ENCODE measurements at regions not wholly inside any gene's neighbourhood (a gene's known extent, or its start where the extent isn't known, plus 50 kb on each side); places are given as distances from the start of the nearest gene placed in this dataset.

DNA sequence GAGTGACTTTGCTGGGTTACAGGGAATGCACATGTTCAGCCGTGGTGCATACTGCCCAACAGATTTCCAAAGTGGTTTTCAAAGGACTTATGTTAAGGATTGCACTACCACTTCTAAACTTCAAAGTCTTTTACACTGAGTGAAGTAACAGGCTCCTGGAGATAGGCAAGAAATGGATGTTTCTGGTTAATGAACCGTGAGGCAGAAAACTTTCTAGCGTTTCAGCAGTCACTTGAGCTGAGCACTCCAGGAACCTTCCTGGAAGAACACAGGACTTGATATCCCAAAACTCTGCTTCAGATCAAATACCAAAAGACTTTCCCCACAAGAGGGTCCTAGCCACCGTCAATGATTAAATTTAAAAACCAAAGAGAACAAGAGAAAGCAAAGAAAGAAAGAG lies 74.3 kb upstream of the ATP1A1 start:
- FAIRE-seq, result no peak

GRCh38 chr1:116299248-116299647 lies 73.8 kb upstream of the ATP1A1 start:
- no peak for FAIRE-seq

GRCh38 chr1:116302281-116302680 lies 70.8 kb upstream of the ATP1A1 start:
- FAIRE-seq, result no peak

- no peak for FAIRE-seq
These were observed 66.9 kb upstream of the ATP1A1 start for GRCh38 chr1:116306102-116306501.

GRCh38 chr1:116306840-116307442 lies 66.1 kb upstream of the ATP1A1 start:
- no peak for FAIRE-seq

GRCh38 chr1:116308276-116308675 lies 64.8 kb upstream of the ATP1A1 start:
- FAIRE-seq, result no peak

GRCh38 chr1:116309090-116309870 lies 63.8 kb upstream of the ATP1A1 start:
- no peak for FAIRE-seq

GRCh38 chr1:116310180-116310579 lies 62.9 kb upstream of the ATP1A1 start:
- no peak for FAIRE-seq

- no peak for FAIRE-seq
These were observed 61.9 kb upstream of the ATP1A1 start for GRCh38 chr1:116311193-116311592.

GRCh38 chr1:116311756-116312680 lies 61.0 kb upstream of the ATP1A1 start:
- no peak for FAIRE-seq

- no peak for FAIRE-seq
These were observed 60.4 kb upstream of the ATP1A1 start for GRCh38 chr1:116312681-116313069.

DNA sequence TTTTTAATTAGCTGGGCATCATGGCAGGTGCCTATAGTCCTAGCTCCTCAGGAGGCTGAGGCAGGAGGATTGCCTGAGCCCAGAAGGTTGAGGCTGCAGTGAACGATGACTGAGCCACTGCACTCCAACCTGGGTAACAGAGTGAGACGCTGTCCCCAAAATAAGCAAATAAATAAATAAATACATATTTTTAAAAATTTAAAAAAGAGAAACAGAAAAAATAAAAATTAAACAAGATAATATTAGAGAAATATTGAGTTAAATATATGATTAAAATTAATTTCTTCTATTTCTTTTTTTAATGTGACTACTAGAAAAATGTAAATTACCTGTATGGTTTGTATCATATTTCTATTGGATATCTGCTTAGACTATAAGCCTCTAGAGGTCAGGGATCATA lies 59.3 kb upstream of the ATP1A1 start:
- no peak for FAIRE-seq

DNA sequence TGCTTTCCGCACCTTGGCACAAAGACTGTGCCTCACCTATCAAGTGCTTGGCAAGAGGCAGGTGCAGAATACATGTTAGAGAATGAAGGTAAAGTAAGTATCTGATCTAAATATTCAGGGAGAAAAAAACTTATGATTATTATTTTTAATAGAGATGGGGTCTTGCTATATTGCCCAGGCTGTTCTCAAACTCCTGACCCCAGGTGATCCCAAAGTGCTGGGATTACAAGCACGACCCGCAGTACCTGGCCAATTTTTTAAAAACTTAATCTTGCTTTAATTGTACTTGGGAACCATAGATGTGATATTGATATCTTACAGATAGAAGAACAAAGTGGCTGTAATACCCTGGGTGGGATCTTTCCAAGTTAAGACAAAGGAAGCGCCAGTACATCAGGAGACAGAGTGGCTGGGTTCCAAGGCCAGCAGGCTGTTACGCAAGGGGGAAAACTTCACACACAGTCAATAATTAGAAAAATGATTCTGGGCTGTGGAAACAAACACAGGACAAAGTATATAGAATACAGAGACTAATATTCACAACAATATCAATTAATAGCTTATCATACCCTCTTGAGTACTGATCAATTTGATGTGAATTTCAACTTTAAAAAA lies 58.6 kb upstream of the ATP1A1 start:
- peak; percentile 24 for FAIRE-seq

DNA sequence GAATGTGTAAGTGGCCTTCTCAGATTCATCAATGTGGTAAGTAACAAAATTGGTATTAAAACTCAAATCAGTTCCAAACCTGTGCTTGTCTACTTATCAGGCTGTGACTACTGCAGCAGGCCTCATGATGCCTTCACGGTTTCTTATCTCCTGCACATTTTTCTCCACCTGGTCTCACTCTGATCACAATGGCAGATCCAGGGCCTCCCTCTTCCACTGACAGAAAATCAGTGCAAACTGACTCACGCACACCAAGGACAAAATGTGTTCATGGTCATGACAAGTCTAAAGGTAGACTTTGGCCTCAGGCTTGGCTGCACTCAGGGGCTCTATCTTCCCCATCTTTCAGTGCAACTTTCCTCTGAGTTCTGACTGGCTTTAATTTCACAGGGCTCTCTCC lies 56.7 kb upstream of the ATP1A1 start:
- FAIRE-seq, result no peak

- no peak for FAIRE-seq
These were observed 54.1 kb upstream of the ATP1A1 start for GRCh38 chr1:116318897-116319296.

DNA sequence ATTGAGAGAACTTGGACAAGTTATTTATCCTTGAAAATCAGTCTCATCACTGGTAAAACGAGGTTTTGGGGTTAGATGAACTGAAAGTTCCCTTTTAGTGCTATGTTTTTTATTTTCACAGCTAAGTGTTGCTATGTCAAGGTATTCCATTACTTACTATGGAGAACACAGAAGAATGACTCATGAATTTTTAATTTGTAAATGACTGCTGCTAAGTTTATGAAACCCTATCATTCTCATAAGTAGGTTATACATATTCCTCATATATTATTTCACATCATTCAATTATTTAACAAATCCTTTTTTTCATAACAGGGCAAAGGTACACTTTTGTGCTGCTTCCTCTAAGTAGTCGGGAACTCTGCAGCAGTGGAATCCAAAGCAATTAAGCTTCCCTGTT lies 52.2 kb upstream of the ATP1A1 start:
- no peak for FAIRE-seq

- no peak for FAIRE-seq
These were observed 51.3 kb upstream of the ATP1A1 start for GRCh38 chr1:116321766-116322175.

- FAIRE-seq, result peak; percentile 57
These were observed 50.2 kb upstream of the ATP1A1 start for GRCh38 chr1:116322752-116323405.
